Ishikawa (cell line): ENCODE measurements at regions not wholly inside any gene's neighbourhood (a gene's known extent, or its start where the extent isn't known, plus 50 kb on each side); places are given as distances from the start of the nearest gene placed in this dataset.

ENCODE experiments used
- CEBPB ChIP-seq: IDR thresholded peaks from 2 replicates; pipeline ENCODE4 v1.6.1; 2012
- CREB1 ChIP-seq: IDR thresholded peaks from 2 replicates; pipeline ENCODE4 v1.6.1; 2012; ENCODE audit warnings: low read depth
- EGR1 ChIP-seq: IDR thresholded peaks from 2 replicates; pipeline ENCODE4 v1.6.1; 2012
- EP300 ChIP-seq: IDR thresholded peaks from 2 replicates; pipeline ENCODE4 v1.6.1; 2012; ENCODE audit warnings: borderline replicate concordance
- FOXM1 ChIP-seq: IDR thresholded peaks from 2 replicates; pipeline ENCODE4 v1.6.1; 2012; ENCODE audit warnings: low read depth, borderline replicate concordance
- NFIC ChIP-seq: IDR thresholded peaks from 2 replicates; pipeline ENCODE4 v1.6.1; 2012
- RAD21 ChIP-seq: IDR thresholded peaks from 2 replicates; pipeline ENCODE4 v1.6.1; 2012; ENCODE audit warnings: low read depth
- REST ChIP-seq: IDR thresholded peaks from 2 replicates; pipeline ENCODE4 v1.6.1; 2012; ENCODE audit warnings: low read depth, mild to moderate bottlenecking
- TAF1 ChIP-seq: IDR thresholded peaks from 2 replicates; pipeline ENCODE4 v1.6.1; 2012; ENCODE audit warnings: low read depth, mild to moderate bottlenecking
- TCF12 ChIP-seq: IDR thresholded peaks from 2 replicates; pipeline ENCODE4 v1.6.1; 2012; ENCODE audit warnings: low read depth
- TEAD4 ChIP-seq: IDR thresholded peaks from 2 replicates; pipeline ENCODE4 v1.6.1; 2012
- YY1 ChIP-seq: IDR thresholded peaks from 2 replicates; pipeline ENCODE4 v1.6.1; 2012; ENCODE audit warnings: low read depth
- ZBTB7A ChIP-seq: IDR thresholded peaks from 2 replicates; pipeline ENCODE4 v1.6.1; 2012; ENCODE audit warnings: low read depth
- TF ChIP-seq, protein P1 (sequence below): IDR thresholded peaks from 2 replicates; pipeline ENCODE4 v1.6.1; 2012
- TF ChIP-seq, protein P2 (sequence below): IDR thresholded peaks from 2 replicates; pipeline ENCODE4 v1.6.1; 2012

DNA sequence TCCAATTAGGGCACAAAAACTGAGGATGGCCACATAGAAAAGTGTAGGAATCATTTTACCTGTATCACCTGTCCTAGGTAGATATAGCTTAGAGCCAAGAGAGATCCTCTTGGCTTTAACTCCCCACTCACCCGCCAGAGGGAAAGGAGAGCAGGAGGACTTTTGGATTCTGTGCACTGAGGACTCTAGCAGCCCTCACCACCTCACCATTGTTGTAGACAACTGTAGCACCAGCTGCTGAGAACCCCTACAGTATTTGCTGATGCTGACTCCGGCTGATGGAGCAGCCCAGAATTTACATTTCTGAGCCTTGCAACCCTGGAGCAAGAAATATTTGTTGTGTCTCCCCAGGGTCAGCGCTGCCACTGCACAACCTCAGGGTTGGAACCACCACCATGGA lies 2044.4 kb downstream of the OLFM4 start:
- TF ChIP-seq YY1 (no peak), NFIC (no peak), CREB1 (no peak), REST (no peak), EGR1 (no peak), ZBTB7A (no peak), TAF1 (no peak), CEBPB (no peak), EP300 (no peak), RAD21 (no peak), FOXM1 (no peak), TCF12 (no peak), TEAD4 (no peak)
- TF ChIP-seq, protein P1, sequence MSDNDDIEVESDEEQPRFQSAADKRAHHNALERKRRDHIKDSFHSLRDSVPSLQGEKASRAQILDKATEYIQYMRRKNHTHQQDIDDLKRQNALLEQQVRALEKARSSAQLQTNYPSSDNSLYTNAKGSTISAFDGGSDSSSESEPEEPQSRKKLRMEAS: no peak
- TF ChIP-seq, protein P2, sequence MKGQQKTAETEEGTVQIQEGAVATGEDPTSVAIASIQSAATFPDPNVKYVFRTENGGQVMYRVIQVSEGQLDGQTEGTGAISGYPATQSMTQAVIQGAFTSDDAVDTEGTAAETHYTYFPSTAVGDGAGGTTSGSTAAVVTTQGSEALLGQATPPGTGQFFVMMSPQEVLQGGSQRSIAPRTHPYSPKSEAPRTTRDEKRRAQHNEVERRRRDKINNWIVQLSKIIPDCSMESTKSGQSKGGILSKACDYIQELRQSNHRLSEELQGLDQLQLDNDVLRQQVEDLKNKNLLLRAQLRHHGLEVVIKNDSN: no peak

DNA sequence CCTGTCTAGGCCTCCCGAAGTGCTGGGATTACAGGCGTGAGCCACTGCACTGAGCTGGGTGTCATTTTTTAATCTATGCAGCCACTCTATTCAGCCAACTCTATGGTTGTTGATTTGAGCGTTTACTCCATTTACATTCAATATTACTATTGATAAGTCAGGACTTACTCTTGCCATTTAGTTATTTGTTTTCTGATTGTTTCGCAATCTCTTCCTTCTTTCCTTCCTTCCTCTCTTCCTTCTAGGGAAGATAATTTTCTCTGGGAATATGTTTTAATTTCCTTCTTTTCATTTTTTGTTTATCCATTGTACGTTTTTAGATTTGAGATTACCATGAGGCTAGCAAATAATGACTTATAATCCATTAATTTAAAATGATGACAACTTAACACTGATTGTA lies 2056.0 kb downstream of the OLFM4 start:
- TF ChIP-seq TAF1: no peak
- peak; percentile 53; the same call in 1 of the 2 replicates for TF ChIP-seq CEBPB

DNA sequence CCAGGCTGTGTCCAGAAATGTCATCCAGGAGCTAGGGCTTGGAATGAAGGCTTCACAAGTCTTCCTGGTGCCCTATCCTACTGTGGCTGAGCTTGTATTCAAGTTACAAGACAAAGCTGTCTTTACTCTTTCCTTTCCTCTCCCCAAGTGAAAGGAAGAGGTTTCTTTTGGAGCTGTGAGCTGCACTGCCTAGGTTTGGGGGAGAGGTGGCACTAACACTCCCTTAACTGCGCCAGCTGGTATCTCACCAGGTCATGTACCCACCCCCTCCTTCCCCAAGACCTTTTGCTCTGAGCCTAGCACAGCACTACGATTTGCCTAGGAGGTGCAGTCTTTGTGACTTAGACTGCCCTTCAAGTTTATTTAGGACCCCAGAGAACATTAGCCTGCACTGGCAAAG lies 2053.6 kb upstream of the PRR20A start:
- TF ChIP-seq ZBTB7A (no peak), REST (no peak), CEBPB (no peak), YY1 (no peak), FOXM1 (no peak), RAD21 (no peak; the same call in 1 of the 2 replicates), NFIC (no peak)

- TF ChIP-seq EP300: no peak
- no peak for TF ChIP-seq CREB1
- no peak for TF ChIP-seq TCF12
- TF ChIP-seq CEBPB: no peak
- TF ChIP-seq RAD21: no peak
- no peak for TF ChIP-seq EGR1
- no peak for TF ChIP-seq TEAD4
- no peak for TF ChIP-seq NFIC
- TF ChIP-seq, protein P2: no peak
- no peak for TF ChIP-seq REST
- no peak for TF ChIP-seq YY1
- no peak for TF ChIP-seq TAF1
- TF ChIP-seq, protein P1: no peak
Observed at GRCh38 chr13:55090612-55091011, 2050.1 kb upstream of the PRR20A start.

DNA sequence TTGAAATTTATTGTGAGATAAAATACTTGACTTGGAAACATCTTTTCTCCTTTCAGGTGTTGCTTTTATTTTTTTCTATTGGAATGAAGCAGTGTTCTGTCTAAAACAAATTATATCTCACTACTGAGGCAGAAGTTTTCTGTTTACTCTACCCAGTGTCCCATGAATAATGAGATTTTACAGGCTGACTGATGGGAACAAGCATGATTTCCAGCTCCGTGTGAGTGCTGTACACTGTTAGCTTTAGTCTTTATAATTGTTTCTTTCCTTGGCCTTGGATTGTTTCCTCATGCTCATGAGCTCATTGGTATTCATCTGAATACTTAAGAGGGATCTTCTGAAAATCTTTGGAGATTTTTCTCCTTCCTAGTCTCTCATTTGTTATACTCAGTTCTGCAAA lies 2049.5 kb upstream of the PRR20A start:
- TF ChIP-seq TEAD4: no peak

DNA sequence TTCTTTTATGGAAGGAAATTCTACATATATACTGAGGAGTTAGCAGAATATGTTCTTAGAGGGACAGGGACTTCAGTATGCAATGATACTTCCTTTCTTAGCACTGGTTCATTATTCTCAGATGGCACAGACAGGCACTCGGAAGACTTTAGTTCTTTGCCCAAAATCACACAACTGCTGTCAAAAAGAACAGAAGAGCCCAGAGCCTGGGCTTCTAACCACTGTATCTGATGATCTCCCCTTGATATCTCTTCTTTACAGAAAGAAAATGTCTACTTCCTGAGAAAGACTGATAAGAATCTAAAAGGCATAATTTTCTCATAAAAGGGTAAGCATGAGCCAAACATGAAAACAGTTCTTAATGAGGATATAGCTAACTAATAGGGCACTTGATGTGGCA lies 2034.2 kb upstream of the PRR20A start:
- TF ChIP-seq TEAD4 (no peak), CEBPB (no peak), TAF1 (no peak), CREB1 (no peak), NFIC (no peak), EP300 (no peak), REST (no peak), ZBTB7A (no peak), FOXM1 (no peak), RAD21 (no peak), EGR1 (no peak), YY1 (no peak), TCF12 (no peak)
- TF ChIP-seq, protein P2: no peak
- TF ChIP-seq, protein P1: no peak
